GM12878 (cell line): ENCODE measurements at regions not wholly inside any gene's neighbourhood (a gene's known extent, or its start where the extent isn't known, plus 50 kb on each side); places are given as distances from the start of the nearest gene placed in this dataset.

Source experiments
- ATAC-seq: fragments of 200-7000 bp; cut with Tn5 transposase; 3 replicates; pipeline ENCODE4 v1.9.1; 2020; ENCODE audit warnings: mild to moderate bottlenecking, moderate library complexity
- BruUV-seq: library from RNA; stranded (reverse); fragments of 400-500 nt; replicated peaks from 2 replicates; lab custom pipeline; 2021; lab: Mats Ljungman, UMichigan
- CTCF ChIA-PET: fragments of 300-600 bp; sonication (Branson Sonifier 250); formaldehyde crosslinking; extraction: SDS; loops from one replicate; lab custom pipeline; 2021; ENCODE audit warnings: inconsistent platforms; lab: Yijun Ruan, JAX
- POLR2A ChIA-PET: fragments of 350-600 bp; formaldehyde crosslinking; extraction: SDS; loops from one replicate; lab custom pipeline; 2021; ENCODE audit warnings: inconsistent platforms; lab: Charles Lee
- RAD21 ChIA-PET: fragments of 300-600 bp; sonication (Branson Sonifier 250); formaldehyde crosslinking; loops from one replicate; lab custom pipeline; 2023; ENCODE audit warnings: antibody characterized with exemption; ENCODE audit not compliant: unreplicated experiment; lab: Charles Lee
- SMC1A ChIA-PET: fragments of 300-600 bp; sonication (Branson Sonifier 250); formaldehyde crosslinking; loops from one replicate; lab custom pipeline; 2023; ENCODE audit not compliant: unreplicated experiment, uncharacterized antibody; lab: Charles Lee
- DNase-seq: peaks from one replicate; pipeline ENCODE4 v3.0.0-alpha.2; 2011; ENCODE audit warnings: low read depth, low spot score
- FAIRE-seq: peaks from 3 replicates; lab custom pipeline; 2011; peaks lifted over from hg19 to GRCh38; lab: Jason Lieb, UNC
- H2AFZ ChIP-seq: 2 replicates; pipeline ENCODE4 v1.6.0; 2011; ENCODE audit warnings: low read depth, low read length, control low read depth; ENCODE audit not compliant: control insufficient read depth
- H3K27ac ChIP-seq: 2 replicates; pipeline ENCODE4 v1.5.1; 2011; ENCODE audit warnings: control low read depth; ENCODE audit not compliant: control insufficient read depth, insufficient read depth
- H3K27me3 ChIP-seq, 2 experiments: replicated peaks in 1 of 2; 2 replicates each; pipeline versions ENCODE4 v1.6.0 to v1.6.1; 2011; ENCODE audit warnings: low read length in 1 of 2; ENCODE audit not compliant: control insufficient read depth in 2 of 2, insufficient read depth in 2 of 2
- H3K36me3 ChIP-seq, 2 experiments: 2 replicates each; pipeline ENCODE4 v1.5.1; 2011; ENCODE audit warnings: low read length in 1 of 2; ENCODE audit not compliant: control insufficient read depth in 2 of 2, insufficient read depth in 2 of 2
- H3K4me1 ChIP-seq: 2 replicates; pipeline ENCODE4 v1.6.1; 2011; ENCODE audit warnings: mild to moderate bottlenecking, low read length, moderate library complexity, mixed read lengths; ENCODE audit not compliant: control insufficient read depth, insufficient read depth
- H3K4me2 ChIP-seq: 2 replicates; pipeline ENCODE4 v1.6.0; 2011; ENCODE audit warnings: control low read depth; ENCODE audit not compliant: control insufficient read depth, insufficient read depth
- H3K4me3 ChIP-seq: fragments of 200-600 bp; sonication (generic); 2 replicates; pipeline ENCODE4 v1.5.1; 2016
- H3K79me2 ChIP-seq: 2 replicates; pipeline ENCODE4 v1.6.0; 2011; ENCODE audit warnings: low read length; ENCODE audit not compliant: control insufficient read depth, insufficient read depth
- H3K9ac ChIP-seq: 2 replicates; pipeline ENCODE4 v1.8.0; 2011; ENCODE audit warnings: low read length, control low read depth, mixed read lengths; ENCODE audit not compliant: control insufficient read depth, insufficient read depth
- H3K9me3 ChIP-seq: replicated peaks from 3 replicates; pipeline ENCODE4 v1.5.1; 2011; ENCODE audit warnings: mild to moderate bottlenecking, low read length; ENCODE audit not compliant: control insufficient read depth, insufficient read depth
- H4K20me1 ChIP-seq: 2 replicates; pipeline ENCODE4 v1.6.0; 2011; ENCODE audit not compliant: control insufficient read depth, insufficient read depth
- CHD4 ChIP-seq: fragments of 200-600 bp; sonication (generic); IDR thresholded peaks from 2 replicates; pipeline ENCODE4 v1.6.1; 2016; ENCODE audit warnings: mild to moderate bottlenecking
- CREB1 ChIP-seq: IDR thresholded peaks from 2 replicates; pipeline ENCODE4 v1.6.1; 2012; ENCODE audit warnings: low read depth, mild to moderate bottlenecking, inconsistent platforms
- FOS ChIP-seq: IDR thresholded peaks from 3 replicates; pipeline ENCODE4 v1.6.1; 2011; ENCODE audit warnings: borderline replicate concordance; ENCODE audit not compliant: insufficient read length; ENCODE audit errors: extremely low read depth
- HDAC2 ChIP-seq: fragments of 200-600 bp; sonication (generic); IDR thresholded peaks from 2 replicates; pipeline ENCODE4 v1.6.1; 2017
- KLF5 ChIP-seq: fragments of 450-650 bp; IDR thresholded peaks from 2 replicates; pipeline ENCODE4 v1.6.1; 2014; ENCODE audit warnings: mild to moderate bottlenecking; ENCODE audit not compliant: partially characterized antibody
- NBN ChIP-seq: fragments of 450-650 bp; IDR thresholded peaks from 2 replicates; pipeline ENCODE4 v1.6.1; 2016
- NFYA ChIP-seq: IDR thresholded peaks from 2 replicates; pipeline ENCODE4 v1.6.1; 2011; ENCODE audit warnings: low read depth, mild to moderate bottlenecking, low read length, improper control_type of control experiment, borderline replicate concordance
- NFYB ChIP-seq: IDR thresholded peaks from 2 replicates; pipeline ENCODE4 v1.6.1; 2011; ENCODE audit warnings: low read depth, mild to moderate bottlenecking, low read length, improper control_type of control experiment, moderate library complexity; ENCODE audit not compliant: insufficient read depth
- POLR2AphosphoS5 ChIP-seq: IDR thresholded peaks from 2 replicates; pipeline ENCODE4 v1.6.1; 2011; ENCODE audit warnings: mild to moderate bottlenecking, low read length, inconsistent platforms
- RAD51 ChIP-seq: fragments of 450-650 bp; IDR thresholded peaks from 2 replicates; pipeline ENCODE4 v1.6.1; 2016; ENCODE audit warnings: moderate library complexity, mild to moderate bottlenecking, inconsistent platforms
- RBBP5 ChIP-seq: fragments of 200-600 bp; sonication (generic); conservative IDR thresholded peaks from 2 replicates; pipeline ENCODE4 v1.6.1; 2016
- SIN3A ChIP-seq: IDR thresholded peaks from 2 replicates; pipeline ENCODE4 v1.6.1; 2012; ENCODE audit warnings: low read depth, low read length, improper control_type of control experiment
- SMAD1 ChIP-seq: fragments of 450-650 bp; IDR thresholded peaks from 2 replicates; pipeline ENCODE4 v1.6.1; 2018; ENCODE audit warnings: mild to moderate bottlenecking, low read depth; ENCODE audit not compliant: partially characterized antibody
- SP1 ChIP-seq: IDR thresholded peaks from one replicate; pipeline ENCODE4 v1.6.1; 2011; ENCODE audit warnings: low read depth, low read length
- SUPT20H ChIP-seq: IDR thresholded peaks from 2 replicates; pipeline ENCODE4 v1.6.1; 2011; ENCODE audit warnings: low read depth, mild to moderate bottlenecking, low read length, moderate library complexity, borderline replicate concordance; ENCODE audit not compliant: control insufficient read depth
- TCF3 ChIP-seq: IDR thresholded peaks from 2 replicates; pipeline ENCODE4 v1.6.1; 2012; ENCODE audit warnings: low read depth, mild to moderate bottlenecking, low read length, borderline replicate concordance; ENCODE audit not compliant: insufficient read depth
- ZNF274 ChIP-seq: IDR thresholded peaks from one replicate; pipeline ENCODE4 v1.8.0; 2011; ENCODE audit not compliant: insufficient read length, insufficient read depth
- ZNF384 ChIP-seq: IDR thresholded peaks from 2 replicates; pipeline ENCODE4 v1.6.1; 2012; ENCODE audit warnings: low read depth, mild to moderate bottlenecking, low read length, improper control_type of control experiment, borderline replicate concordance
- ZNF592 ChIP-seq: fragments of 450-650 bp; IDR thresholded peaks from 2 replicates; pipeline ENCODE4 v1.6.1; 2017; ENCODE audit warnings: mild to moderate bottlenecking, moderate library complexity
- whole genome bisulfite sequencing: methylation state at CpG from one replicate; pipeline ENCODE4 v1.1.6; 2016; ENCODE audit warnings: low lambda C conversion rate; ENCODE audit not compliant: insufficient replicate concordance, insufficient coverage; ENCODE audit errors: missing lambda C conversion rate; 5-methylcytosine and 5-hydroxymethylcytosine counted together
- in situ Hi-C: fragments of 300-500 bp; cut with MboI; formaldehyde crosslinking; loops from 9 replicates; pipeline ENCODE4 v1.14.3; 2018; ENCODE audit warnings: mixed read lengths
- intact Hi-C: fragments of 100-400 bp; cut with micrococcal nuclease; formaldehyde crosslinking; loops from one replicate; pipeline ENCODE4 v1.14.2; 2022; ENCODE audit not compliant: unreplicated experiment
- TF ChIP-seq, protein P1 (sequence below), 3 experiments: IDR thresholded peaks in 2 of 3; conservative IDR thresholded peaks in 1 of 3; 2 replicates each; pipeline ENCODE4 v1.5.1; 2011; ENCODE audit warnings: low read depth in 3 of 3, low read length in 3 of 3, mild to moderate bottlenecking in 3 of 3, control low read depth in 2 of 3, moderate library complexity in 2 of 3, inconsistent platforms in 1 of 3, mixed read lengths in 1 of 3; ENCODE audit not compliant: control insufficient read depth in 2 of 3, insufficient read depth in 1 of 3; ENCODE audit errors: extremely low read depth in 1 of 3

DNA sequence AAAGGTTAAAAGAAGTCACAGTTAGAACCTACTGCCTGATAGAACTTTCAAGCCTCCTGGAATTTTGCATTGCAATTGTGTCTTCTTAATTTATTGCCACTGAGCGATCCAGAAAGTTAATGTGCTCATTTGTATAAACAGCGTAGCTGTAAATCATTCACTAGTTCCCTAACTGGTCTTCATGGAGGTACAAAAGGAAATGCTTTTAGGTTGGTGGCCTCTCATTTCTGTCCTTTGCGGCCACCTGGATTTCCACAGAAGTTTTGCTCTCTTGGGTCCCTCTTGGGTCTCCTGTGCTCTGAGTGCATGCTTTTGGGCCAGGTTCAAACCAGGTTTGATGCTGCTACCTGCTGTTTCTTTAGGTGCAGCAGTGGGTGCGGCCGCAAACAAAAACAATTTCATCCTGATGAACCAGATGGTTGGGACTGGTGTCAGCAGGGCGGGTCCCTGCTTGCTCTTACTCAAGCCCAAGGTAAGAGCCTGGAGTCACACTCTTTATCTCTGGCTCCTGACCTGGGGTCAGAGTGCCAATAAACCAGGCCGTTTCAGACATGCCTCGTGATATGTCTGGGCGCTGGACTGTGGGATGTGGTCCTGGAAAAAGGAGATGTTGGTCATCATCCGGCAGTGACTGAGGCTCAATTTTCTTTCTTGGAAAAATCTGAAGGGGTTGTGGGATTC, 270.1 kb downstream of the PTTG2 start:
- in situ Hi-C loops = no loop called here
- H3K9me3 ChIP-seq = no peaks in the 10 kb centered on the region
- H3K36me3 ChIP-seq = no peaks in the 10 kb centered on the region
- no peak overlapping the region for H3K4me3 ChIP-seq
- FAIRE-seq (no peak), DNase-seq (no peak), ATAC-seq (no peak)
- H3K27ac ChIP-seq = no peak overlapping the region
- H3K9ac ChIP-seq = no peak overlapping the region
- POLR2A ChIA-PET = no interaction called here
- H2AFZ ChIP-seq = no peak overlapping the region
- SMC1A ChIA-PET = interaction anchor here (0.8 kb wide), 1 partner anchor 56 kb away, joined by 3 read pairs; no protein-coding TSS in a partner anchor
- CTCF ChIA-PET = no interaction called here
- BruUV-seq = no TSS peak
- intact Hi-C loops = no loop called here
- H3K79me2 ChIP-seq = no peaks in the 10 kb centered on the region
- TF ChIP-seq NFYA = no peak
- no peak for TF ChIP-seq SMAD1
- no peak for TF ChIP-seq ZNF274
- no peak for TF ChIP-seq ZNF592
- TF ChIP-seq HDAC2 = no peak
- no peak for TF ChIP-seq CHD4
- TF ChIP-seq KLF5 = no peak
- no peak for TF ChIP-seq RBBP5
- no peak for TF ChIP-seq TCF3
- no peak for TF ChIP-seq POLR2AphosphoS5
- TF ChIP-seq CREB1 = no peak
- no peak for TF ChIP-seq SIN3A
- TF ChIP-seq, protein P1, sequence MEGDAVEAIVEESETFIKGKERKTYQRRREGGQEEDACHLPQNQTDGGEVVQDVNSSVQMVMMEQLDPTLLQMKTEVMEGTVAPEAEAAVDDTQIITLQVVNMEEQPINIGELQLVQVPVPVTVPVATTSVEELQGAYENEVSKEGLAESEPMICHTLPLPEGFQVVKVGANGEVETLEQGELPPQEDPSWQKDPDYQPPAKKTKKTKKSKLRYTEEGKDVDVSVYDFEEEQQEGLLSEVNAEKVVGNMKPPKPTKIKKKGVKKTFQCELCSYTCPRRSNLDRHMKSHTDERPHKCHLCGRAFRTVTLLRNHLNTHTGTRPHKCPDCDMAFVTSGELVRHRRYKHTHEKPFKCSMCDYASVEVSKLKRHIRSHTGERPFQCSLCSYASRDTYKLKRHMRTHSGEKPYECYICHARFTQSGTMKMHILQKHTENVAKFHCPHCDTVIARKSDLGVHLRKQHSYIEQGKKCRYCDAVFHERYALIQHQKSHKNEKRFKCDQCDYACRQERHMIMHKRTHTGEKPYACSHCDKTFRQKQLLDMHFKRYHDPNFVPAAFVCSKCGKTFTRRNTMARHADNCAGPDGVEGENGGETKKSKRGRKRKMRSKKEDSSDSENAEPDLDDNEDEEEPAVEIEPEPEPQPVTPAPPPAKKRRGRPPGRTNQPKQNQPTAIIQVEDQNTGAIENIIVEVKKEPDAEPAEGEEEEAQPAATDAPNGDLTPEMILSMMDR (IDR thresholded peaks at IDR 0.05 in 2 of 3, conservative IDR thresholded peaks at IDR 0.05 in 1 of 3; ENCODE audit: control insufficient read depth in 2 of 3, extremely low read depth in 1 of 3, insufficient read depth in 1 of 3, low read depth in 3 of 3, low read length in 3 of 3) = no peak
- TF ChIP-seq SUPT20H = no peak
- TF ChIP-seq SP1 = no peak
- TF ChIP-seq FOS = no peak
- no peak for TF ChIP-seq RAD51
- TF ChIP-seq NFYB = no peak
- no peak for TF ChIP-seq NBN
- TF ChIP-seq ZNF384 = no peak
- 62% methylated on average over 10 of the region's 10 CpGs for WGBS
- H3K4me1 ChIP-seq = no peaks in the 10 kb centered on the region
- no peak overlapping the region for H3K4me2 ChIP-seq
- H3K27me3 ChIP-seq = no peaks in the 10 kb centered on the region; a peak in 1 of 4 replicates
- no peaks in the 10 kb centered on the region for H4K20me1 ChIP-seq
- RAD21 ChIA-PET = no interaction called here
